GM23338 (cell line): ENCODE measurements at regions not wholly inside any gene's neighbourhood (a gene's known extent, or its start where the extent isn't known, plus 50 kb on each side); places are given as distances from the start of the nearest gene placed in this dataset.

Source experiments
- ATAC-seq: fragments of 200-7000 bp; cut with Tn5 transposase; 3 replicates; pipeline ENCODE4 v1.9.1; 2020
- DNase-seq: peaks from one replicate; pipeline ENCODE4 v3.0.0-alpha.2; 2015; ENCODE audit warnings: low spot score
- H2AFZ ChIP-seq: fragments of 200-600 bp; sonication (generic); 2 replicates; pipeline ENCODE4 v1.8.0; 2016; ENCODE audit warnings: antibody characterized with exemption, mild to moderate bottlenecking, moderate library complexity
- H3F3A ChIP-seq: fragments of 200-600 bp; sonication (generic); replicated peaks from 2 replicates; pipeline ENCODE4 v1.8.0; 2017; ENCODE audit warnings: antibody characterized with exemption, mixed run types, low read depth
- H3K27ac ChIP-seq: fragments of 200-600 bp; sonication (generic); 2 replicates; pipeline ENCODE4 v1.6.1; 2016; ENCODE audit warnings: low read depth
- H3K27me3 ChIP-seq: fragments of 200-600 bp; sonication (generic); 2 replicates; pipeline ENCODE4 v1.8.0; 2016; ENCODE audit warnings: mild to moderate bottlenecking, mixed run types, moderate library complexity; ENCODE audit not compliant: insufficient read depth
- H3K36me3 ChIP-seq: fragments of 200-600 bp; sonication (generic); 2 replicates; pipeline ENCODE4 v1.8.0; 2016; ENCODE audit warnings: mild to moderate bottlenecking; ENCODE audit not compliant: insufficient read depth
- H3K4me1 ChIP-seq: fragments of 200-600 bp; sonication (generic); 2 replicates; pipeline ENCODE4 v1.8.0; 2016; ENCODE audit warnings: mild to moderate bottlenecking, moderate library complexity; ENCODE audit not compliant: insufficient read depth
- H3K4me2 ChIP-seq: fragments of 200-600 bp; sonication (generic); 2 replicates; pipeline ENCODE4 v1.7.1; 2017; ENCODE audit warnings: mixed run types
- H3K4me3 ChIP-seq: fragments of 200-600 bp; sonication (generic); 2 replicates; pipeline ENCODE4 v1.6.1; 2016; ENCODE audit warnings: mixed run types
- H3K79me2 ChIP-seq: fragments of 200-600 bp; sonication (generic); replicated peaks from 2 replicates; pipeline ENCODE4 v1.8.0; 2017; ENCODE audit warnings: mild to moderate bottlenecking; ENCODE audit not compliant: insufficient read depth
- H3K9me2 ChIP-seq: fragments of 200-600 bp; sonication (generic); 2 replicates; pipeline ENCODE4 v1.8.0; 2017; ENCODE audit not compliant: insufficient read depth
- H4K20me1 ChIP-seq: fragments of 200-600 bp; sonication (generic); replicated peaks from 2 replicates; pipeline ENCODE4 v1.8.0; 2017; ENCODE audit warnings: mild to moderate bottlenecking; ENCODE audit not compliant: insufficient read depth
- H3K27ac Mint-ChIP-seq: 2 replicates; pipeline ENCODE4 v1.8.0; 2020; ENCODE audit warnings: inconsistent platforms, mild to moderate bottlenecking, moderate library complexity, mixed read lengths
- H3K27me3 Mint-ChIP-seq: 3 replicates; pipeline ENCODE4 v1.8.0; 2022; ENCODE audit warnings: low read depth, mild to moderate bottlenecking, moderate library complexity, mixed read lengths, inconsistent platforms; ENCODE audit not compliant: insufficient read depth, poor library complexity
- H3K36me3 Mint-ChIP-seq: 3 replicates; pipeline ENCODE4 v1.8.0; 2021; ENCODE audit warnings: low read depth, mild to moderate bottlenecking, inconsistent platforms, moderate library complexity, mixed read lengths
- H3K4me1 Mint-ChIP-seq: 3 replicates; pipeline ENCODE4 v1.8.0; 2020; ENCODE audit warnings: mild to moderate bottlenecking, inconsistent platforms, mixed read lengths
- H3K4me3 Mint-ChIP-seq: 3 replicates; pipeline ENCODE4 v1.8.0; 2021; ENCODE audit warnings: moderate library complexity, mild to moderate bottlenecking, inconsistent platforms, mixed read lengths
- H3K9me3 Mint-ChIP-seq: 3 replicates; pipeline ENCODE4 v1.8.0; 2020; ENCODE audit warnings: moderate library complexity, mild to moderate bottlenecking, inconsistent platforms, mixed read lengths
- CREB1 ChIP-seq: fragments of 250-450 bp; sonication (Bioruptor Pico); IDR thresholded peaks from 2 replicates; pipeline ENCODE4 v1.5.0; 2020; ENCODE audit warnings: low read depth, mild to moderate bottlenecking, moderate library complexity
- CTCF ChIP-seq, 2 experiments: fragments of 200-600 bp in 1 of 2; sonication (generic) in 1 of 2; conservative IDR thresholded peaks; 2 replicates each; pipeline versions ENCODE4 v1.5.1 to v1.6.1; 2016 to 2017; ENCODE audit warnings: antibody characterized with exemption in 2 of 2, low read depth in 2 of 2, mild to moderate bottlenecking in 2 of 2, moderate library complexity in 1 of 2
- EZH2 ChIP-seq: fragments of 200-600 bp; sonication (generic); IDR thresholded peaks from one replicate; pipeline ENCODE4 v1.8.0; 2017; ENCODE audit warnings: antibody characterized with exemption, mild to moderate bottlenecking, low read depth; ENCODE audit not compliant: unreplicated experiment
- EZH2phosphoT487 ChIP-seq: fragments of 200-600 bp; sonication (generic); IDR thresholded peaks from one replicate; pipeline ENCODE4 v1.8.1; 2018; ENCODE audit warnings: antibody characterized with exemption; ENCODE audit not compliant: unreplicated experiment
- JUNB ChIP-seq: IDR thresholded peaks from one replicate; pipeline ENCODE4 v1.6.1; 2016; ENCODE audit warnings: antibody characterized with exemption; ENCODE audit not compliant: unreplicated experiment
- NANOG ChIP-seq: IDR thresholded peaks from 2 replicates; pipeline ENCODE4 v1.6.1; 2016; ENCODE audit warnings: antibody characterized with exemption, borderline replicate concordance
- POLR2AphosphoS5 ChIP-seq: IDR thresholded peaks from 2 replicates; pipeline ENCODE4 v1.6.1; 2016; ENCODE audit warnings: antibody characterized with exemption, low read depth
- REST ChIP-seq: IDR thresholded peaks from one replicate; pipeline ENCODE4 v1.6.1; 2018; ENCODE audit warnings: antibody characterized with exemption; ENCODE audit not compliant: unreplicated experiment
- STAT1 ChIP-seq: IDR thresholded peaks from one replicate; pipeline ENCODE4 v1.6.1; 2016; ENCODE audit warnings: antibody characterized with exemption; ENCODE audit not compliant: unreplicated experiment
- ZNF114 ChIP-seq: fragments of 250-450 bp; sonication (Bioruptor Pico); IDR thresholded peaks from 2 replicates; pipeline ENCODE4 v1.5.0; 2020; ENCODE audit warnings: mild to moderate bottlenecking, moderate library complexity
- ZNF331 ChIP-seq: fragments of 250-450 bp; sonication (Bioruptor Pico); IDR thresholded peaks from 2 replicates; pipeline ENCODE4 v1.5.0; 2020; ENCODE audit warnings: low read depth, mild to moderate bottlenecking, moderate library complexity
- TF ChIP-seq, protein P1 (sequence below): fragments of 250-450 bp; sonication (Bioruptor Pico); IDR thresholded peaks from 2 replicates; pipeline ENCODE4 v1.5.0; 2020; ENCODE audit warnings: mild to moderate bottlenecking, moderate library complexity
- TF ChIP-seq, protein P2 (sequence below): IDR thresholded peaks from 2 replicates; pipeline ENCODE4 v1.6.1; 2016; ENCODE audit warnings: antibody characterized with exemption

GRCh38 chr18:67695684-67696083 lies 179.2 kb upstream of the DSEL start:
- Histone ChIP-seq H3K4me3 (no peak overlapping the region), H3K79me2 (no peaks in the 10 kb centered on the region), H3K4me2 (no peak overlapping the region), H3K9me2 (no peaks in the 10 kb centered on the region; the same call in 1 of the 2 replicates), H3K27me3 (no peaks in the 10 kb centered on the region), H3K4me1 (no peaks in the 10 kb centered on the region), H3F3A (no peaks in the 10 kb centered on the region), H3K36me3 (no peaks in the 10 kb centered on the region), H3K27ac (no peak overlapping the region), H2AFZ (no peak overlapping the region), H4K20me1 (no peaks in the 10 kb centered on the region)
- DNase-seq, result no peak
- Mint-ChIP-seq H3K4me3 (no peak overlapping the region), H3K36me3 (no peaks in the 10 kb centered on the region), H3K9me3 (peaks cover 2% of the 10 kb centered on the region; the same call in 1 of the 3 replicates), H3K27me3 (no peaks in the 10 kb centered on the region), H3K4me1 (peaks cover 6% of the 10 kb centered on the region), H3K27ac (no peak overlapping the region)
- ATAC-seq, result no peak
- no peak for TF ChIP-seq POLR2AphosphoS5
- TF ChIP-seq, protein P1, sequence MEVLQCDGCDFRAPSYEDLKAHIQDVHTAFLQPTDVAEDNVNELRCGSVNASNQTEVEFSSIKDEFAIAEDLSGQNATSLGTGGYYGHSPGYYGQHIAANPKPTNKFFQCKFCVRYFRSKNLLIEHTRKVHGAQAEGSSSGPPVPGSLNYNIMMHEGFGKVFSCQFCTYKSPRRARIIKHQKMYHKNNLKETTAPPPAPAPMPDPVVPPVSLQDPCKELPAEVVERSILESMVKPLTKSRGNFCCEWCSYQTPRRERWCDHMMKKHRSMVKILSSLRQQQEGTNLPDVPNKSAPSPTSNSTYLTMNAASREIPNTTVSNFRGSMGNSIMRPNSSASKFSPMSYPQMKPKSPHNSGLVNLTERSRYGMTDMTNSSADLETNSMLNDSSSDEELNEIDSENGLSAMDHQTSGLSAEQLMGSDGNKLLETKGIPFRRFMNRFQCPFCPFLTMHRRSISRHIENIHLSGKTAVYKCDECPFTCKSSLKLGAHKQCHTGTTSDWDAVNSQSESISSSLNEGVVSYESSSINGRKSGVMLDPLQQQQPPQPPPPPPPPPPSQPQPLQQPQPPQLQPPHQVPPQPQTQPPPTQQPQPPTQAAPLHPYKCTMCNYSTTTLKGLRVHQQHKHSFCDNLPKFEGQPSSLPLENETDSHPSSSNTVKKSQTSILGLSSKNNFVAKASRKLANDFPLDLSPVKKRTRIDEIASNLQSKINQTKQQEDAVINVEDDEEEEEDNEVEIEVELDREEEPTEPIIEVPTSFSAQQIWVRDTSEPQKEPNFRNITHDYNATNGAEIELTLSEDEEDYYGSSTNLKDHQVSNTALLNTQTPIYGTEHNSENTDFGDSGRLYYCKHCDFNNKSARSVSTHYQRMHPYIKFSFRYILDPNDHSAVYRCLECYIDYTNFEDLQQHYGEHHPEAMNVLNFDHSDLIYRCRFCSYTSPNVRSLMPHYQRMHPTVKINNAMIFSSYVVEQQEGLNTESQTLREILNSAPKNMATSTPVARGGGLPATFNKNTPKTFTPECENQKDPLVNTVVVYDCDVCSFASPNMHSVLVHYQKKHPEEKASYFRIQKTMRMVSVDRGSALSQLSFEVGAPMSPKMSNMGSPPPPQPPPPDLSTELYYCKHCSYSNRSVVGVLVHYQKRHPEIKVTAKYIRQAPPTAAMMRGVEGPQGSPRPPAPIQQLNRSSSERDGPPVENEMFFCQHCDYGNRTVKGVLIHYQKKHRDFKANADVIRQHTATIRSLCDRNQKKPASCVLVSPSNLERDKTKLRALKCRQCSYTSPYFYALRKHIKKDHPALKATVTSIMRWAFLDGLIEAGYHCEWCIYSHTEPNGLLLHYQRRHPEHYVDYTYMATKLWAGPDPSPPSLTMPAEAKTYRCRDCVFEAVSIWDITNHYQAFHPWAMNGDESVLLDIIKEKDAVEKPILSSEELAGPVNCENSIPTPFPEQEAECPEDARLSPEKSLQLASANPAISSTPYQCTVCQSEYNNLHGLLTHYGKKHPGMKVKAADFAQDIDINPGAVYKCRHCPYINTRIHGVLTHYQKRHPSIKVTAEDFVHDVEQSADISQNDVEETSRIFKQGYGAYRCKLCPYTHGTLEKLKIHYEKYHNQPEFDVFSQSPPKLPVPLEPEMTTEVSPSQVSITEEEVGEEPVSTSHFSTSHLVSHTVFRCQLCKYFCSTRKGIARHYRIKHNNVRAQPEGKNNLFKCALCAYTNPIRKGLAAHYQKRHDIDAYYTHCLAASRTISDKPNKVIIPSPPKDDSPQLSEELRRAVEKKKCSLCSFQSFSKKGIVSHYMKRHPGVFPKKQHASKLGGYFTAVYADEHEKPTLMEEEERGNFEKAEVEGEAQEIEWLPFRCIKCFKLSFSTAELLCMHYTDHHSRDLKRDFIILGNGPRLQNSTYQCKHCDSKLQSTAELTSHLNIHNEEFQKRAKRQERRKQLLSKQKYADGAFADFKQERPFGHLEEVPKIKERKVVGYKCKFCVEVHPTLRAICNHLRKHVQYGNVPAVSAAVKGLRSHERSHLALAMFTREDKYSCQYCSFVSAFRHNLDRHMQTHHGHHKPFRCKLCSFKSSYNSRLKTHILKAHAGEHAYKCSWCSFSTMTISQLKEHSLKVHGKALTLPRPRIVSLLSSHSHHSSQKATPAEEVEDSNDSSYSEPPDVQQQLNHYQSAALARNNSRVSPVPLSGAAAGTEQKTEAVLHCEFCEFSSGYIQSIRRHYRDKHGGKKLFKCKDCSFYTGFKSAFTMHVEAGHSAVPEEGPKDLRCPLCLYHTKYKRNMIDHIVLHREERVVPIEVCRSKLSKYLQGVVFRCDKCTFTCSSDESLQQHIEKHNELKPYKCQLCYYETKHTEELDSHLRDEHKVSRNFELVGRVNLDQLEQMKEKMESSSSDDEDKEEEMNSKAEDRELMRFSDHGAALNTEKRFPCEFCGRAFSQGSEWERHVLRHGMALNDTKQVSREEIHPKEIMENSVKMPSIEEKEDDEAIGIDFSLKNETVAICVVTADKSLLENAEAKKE (CRISPR knock-in tag), result no peak
- TF ChIP-seq EZH2phosphoT487, result no peak
- TF ChIP-seq ZNF114, result no peak
- no peak for TF ChIP-seq CTCF (conservative IDR thresholded peaks at IDR 0.05; ENCODE audit: low read depth in 2 of 2)
- TF ChIP-seq JUNB, result no peak
- no peak for TF ChIP-seq ZNF331 (CRISPR knock-in tag)
- no peak for TF ChIP-seq NANOG
- no peak for TF ChIP-seq REST
- TF ChIP-seq EZH2, result no peak
- TF ChIP-seq STAT1, result no peak
- TF ChIP-seq, protein P2, sequence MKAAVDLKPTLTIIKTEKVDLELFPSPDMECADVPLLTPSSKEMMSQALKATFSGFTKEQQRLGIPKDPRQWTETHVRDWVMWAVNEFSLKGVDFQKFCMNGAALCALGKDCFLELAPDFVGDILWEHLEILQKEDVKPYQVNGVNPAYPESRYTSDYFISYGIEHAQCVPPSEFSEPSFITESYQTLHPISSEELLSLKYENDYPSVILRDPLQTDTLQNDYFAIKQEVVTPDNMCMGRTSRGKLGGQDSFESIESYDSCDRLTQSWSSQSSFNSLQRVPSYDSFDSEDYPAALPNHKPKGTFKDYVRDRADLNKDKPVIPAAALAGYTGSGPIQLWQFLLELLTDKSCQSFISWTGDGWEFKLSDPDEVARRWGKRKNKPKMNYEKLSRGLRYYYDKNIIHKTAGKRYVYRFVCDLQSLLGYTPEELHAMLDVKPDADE, result no peak
- no peak for TF ChIP-seq CREB1 (CRISPR knock-in tag)
